Suprapubic skin (tissue), 3 donors: ENCODE measurements at regions not wholly inside any gene's neighbourhood (a gene's known extent, or its start where the extent isn't known, plus 50 kb on each side); places are given as distances from the start of the nearest gene placed in this dataset.
"Not testable (repeated sequence)": the region's sequence is repeated elsewhere in the genome, so short reads cannot be mapped to it uniquely, and the experiment has no call there.

Experiments
- EP300 ChIP-seq: sonication (generic); formaldehyde crosslinking; IDR thresholded peaks from one replicate; pipeline ENCODE4 v1.6.1; 2017; ENCODE audit warnings: antibody characterized with exemption
- POLR2A ChIP-seq, 2 donors: fragments of 450-650 bp; IDR thresholded peaks; one replicate each; pipeline ENCODE4 v1.6.1; 2017; ENCODE audit warnings: antibody characterized with exemption in 2 of 2, mild to moderate bottlenecking in 2 of 2, moderate library complexity in 2 of 2
- TF ChIP-seq, protein P1 (sequence below), 2 donors: fragments of 200-600 bp in 1 of 2; fragments of 450-650 bp in 1 of 2; sonication (generic) in 1 of 2; IDR thresholded peaks; one replicate each; pipeline ENCODE4 v1.5.1; 2016 to 2019; ENCODE audit warnings: antibody characterized with exemption in 2 of 2, mild to moderate bottlenecking in 1 of 2, moderate library complexity in 1 of 2

DNA sequence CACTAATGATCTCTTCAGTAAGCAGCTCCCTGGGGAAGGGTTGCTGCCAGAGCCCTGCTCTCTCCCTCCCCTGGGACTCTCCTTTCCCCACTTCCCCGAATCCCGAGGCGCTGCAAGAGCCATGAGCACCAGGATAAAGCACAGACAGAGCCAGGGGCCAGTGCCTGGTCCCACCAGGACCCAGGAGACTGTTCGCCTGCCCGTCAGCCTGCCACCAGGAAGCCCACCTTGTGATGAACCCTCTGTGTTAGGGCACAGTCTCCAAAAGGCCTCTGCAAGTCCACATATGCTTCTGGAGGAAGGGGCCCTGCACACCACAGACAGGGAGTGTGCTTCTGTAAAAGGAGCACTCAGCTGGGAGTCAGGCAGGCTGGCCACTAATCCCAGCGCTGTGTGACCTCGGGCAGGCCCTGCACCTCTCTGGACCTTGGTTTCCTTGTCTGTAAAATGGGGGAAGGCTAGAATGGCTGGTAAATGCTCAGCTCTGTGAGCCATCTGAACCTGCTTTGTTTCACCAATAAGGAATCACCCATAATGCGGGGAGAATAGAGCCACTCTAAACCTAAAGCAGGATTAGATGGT, 209.4 kb downstream of the TBC1D2B start:
- TF ChIP-seq EP300; POLR2A (IDR thresholded peaks at IDR 0.05): not testable (repeated sequence)
- TF ChIP-seq, protein P1, sequence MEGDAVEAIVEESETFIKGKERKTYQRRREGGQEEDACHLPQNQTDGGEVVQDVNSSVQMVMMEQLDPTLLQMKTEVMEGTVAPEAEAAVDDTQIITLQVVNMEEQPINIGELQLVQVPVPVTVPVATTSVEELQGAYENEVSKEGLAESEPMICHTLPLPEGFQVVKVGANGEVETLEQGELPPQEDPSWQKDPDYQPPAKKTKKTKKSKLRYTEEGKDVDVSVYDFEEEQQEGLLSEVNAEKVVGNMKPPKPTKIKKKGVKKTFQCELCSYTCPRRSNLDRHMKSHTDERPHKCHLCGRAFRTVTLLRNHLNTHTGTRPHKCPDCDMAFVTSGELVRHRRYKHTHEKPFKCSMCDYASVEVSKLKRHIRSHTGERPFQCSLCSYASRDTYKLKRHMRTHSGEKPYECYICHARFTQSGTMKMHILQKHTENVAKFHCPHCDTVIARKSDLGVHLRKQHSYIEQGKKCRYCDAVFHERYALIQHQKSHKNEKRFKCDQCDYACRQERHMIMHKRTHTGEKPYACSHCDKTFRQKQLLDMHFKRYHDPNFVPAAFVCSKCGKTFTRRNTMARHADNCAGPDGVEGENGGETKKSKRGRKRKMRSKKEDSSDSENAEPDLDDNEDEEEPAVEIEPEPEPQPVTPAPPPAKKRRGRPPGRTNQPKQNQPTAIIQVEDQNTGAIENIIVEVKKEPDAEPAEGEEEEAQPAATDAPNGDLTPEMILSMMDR (IDR thresholded peaks at IDR 0.05): not testable (repeated sequence)
